ENCODE measurements at regions not wholly inside any gene's neighbourhood (a gene's known extent, or its start where the extent isn't known, plus 50 kb on each side); places are given as distances from the start of the nearest gene placed in this dataset.
A peak's percentile ranks its signal among the peaks of the same experiment; 100 is the strongest.

GRCh38 chr17:77722366-77722765, 236.1 kb upstream of the TNRC6C start:
- Histone ChIP-seq H3K27me3 (replicated peaks in 1 of 4; ENCODE audit: control insufficient read depth in 3 of 4, extremely low read depth in 1 of 4, insufficient read depth in 3 of 4, low read length in 3 of 4) (peaks cover 0 to 2% (median 0%) of the 10 kb centered on the region in 4 experiments; a peak in 2 of 7 replicates), H4K91ac (replicated peaks; ENCODE audit: insufficient read length, low read length) (no peak overlapping the region), H3K79me2 (ENCODE audit: control insufficient read depth in 1 of 2, insufficient read depth in 2 of 2, low read length in 2 of 2) (no peaks in the 10 kb centered on the region), H4K5ac (ENCODE audit: insufficient read length, low read depth, low read length) (no peak overlapping the region), H3K56ac (replicated peaks; ENCODE audit: insufficient read length, low read depth, low read length) (no peak overlapping the region), H2BK20ac (ENCODE audit: low read length) (no peak overlapping the region), H3K4me1 (replicated peaks in 1 of 4; ENCODE audit: control insufficient read depth in 3 of 4, insufficient read depth in 4 of 4, low read length in 3 of 4) (peaks cover 0 to 6% (median 2%) of the 10 kb centered on the region in 4 experiments; a peak in 6 of 7 replicates), H3K36me3 (ENCODE audit: control insufficient read depth in 2 of 4, insufficient read depth in 4 of 4, low read length in 3 of 4) (no peaks in the 10 kb centered on the region), H4K20me1 (replicated peaks in 1 of 2; ENCODE audit: control insufficient read depth in 1 of 2, insufficient read depth in 2 of 2, low read length in 2 of 2) (peaks cover 0 to 8% of the 10 kb centered on the region in 2 experiments), H3K4me3 (ENCODE audit: extremely low read depth in 1 of 4, insufficient read depth in 2 of 4, low read depth in 3 of 4, low read length in 4 of 4) (no peak overlapping the region), H2AK5ac (ENCODE audit: low read depth, low read length) (no peak overlapping the region), H3K4me2 (ENCODE audit: insufficient read depth in 1 of 2, low read depth in 2 of 2, low read length in 2 of 2) (no peak overlapping the region), H3K9ac (replicated peaks in 1 of 4; ENCODE audit: extremely low read depth in 1 of 4, low read depth in 3 of 4, low read length in 3 of 4) (no peak overlapping the region), H3K23me2 (ENCODE audit: low read depth, low read length) (peaks cover 3% of the 10 kb centered on the region; the same call in 1 of the 2 replicates), H3K79me1 (ENCODE audit: low read depth, low read length) (no peaks in the 10 kb centered on the region), H3K4ac (replicated peaks; ENCODE audit: insufficient read length, low read depth, low read length) (no peak overlapping the region), H3K14ac (ENCODE audit: insufficient read length) (no peak overlapping the region), H3K27ac (ENCODE audit: low read depth, low read length) (no peak overlapping the region), H3K23ac (ENCODE audit: insufficient read length) (no peak overlapping the region), H3K18ac (ENCODE audit: extremely low read depth, low read length) (no peak overlapping the region), H3K9me3 (ENCODE audit: insufficient read depth in 2 of 2, low read depth in 1 of 2, low read length in 1 of 2) (0 out of 4 replicates have a peak, but pooled peaks cover 0 to 5% of the 10 kb centered on the region in 2 experiments), H2AFZ (ENCODE audit: low read length) (no peak overlapping the region), H2BK12ac (ENCODE audit: low read depth, low read length) (0 out of 2 replicates have a peak overlapping the region, but pooled peaks have one; percentile 50), H2BK120ac (replicated peaks; ENCODE audit: low read depth, low read length) (no peak overlapping the region), H4K8ac (ENCODE audit: extremely low read depth, insufficient read depth, low read length) (no peak overlapping the region), H2BK15ac (ENCODE audit: low read length) (0 out of 2 replicates have a peak overlapping the region, but pooled peaks have one; percentile 90), H2BK5ac (ENCODE audit: low read depth, low read length) (no peak overlapping the region)
- WGBS, 2 experiments (ENCODE audit: extremely low coverage in 1 of 2, insufficient coverage in 1 of 2, insufficient read length in 1 of 2, insufficient replicate concordance in 2 of 2, low coverage in 1 of 2, low lambda C conversion rate in 2 of 2, missing lambda C conversion rate in 1 of 2): 88% methylated on average over 7 of the region's 8 CpGs; no CpG with 5 or more reads in 1 of the 2 experiments
- FAIRE-seq (no peak), DNase-seq (ENCODE audit: low read depth in 1 of 2, low spot score in 2 of 2) (peak in 1 of 2 experiments; percentile 33)
- ChIA-PET POLR2A (ENCODE audit: partially characterized antibody) (no interaction called here), CTCF (ENCODE audit: partially characterized antibody) (no interaction called here)
- TF ChIP-seq ASH2L (IDR thresholded peaks at IDR 0.05; ENCODE audit: low read length): no peak
- TF ChIP-seq SP2 (IDR thresholded peaks at IDR 0.05; ENCODE audit: low read length): no peak
- no peak for TF ChIP-seq POLR2AphosphoS5 (IDR thresholded peaks at IDR 0.05; ENCODE audit: low read depth, low read length)
- TF ChIP-seq BACH1 (IDR thresholded peaks at IDR 0.05; ENCODE audit: low read length): no peak
- TF ChIP-seq CTCF (IDR thresholded peaks at IDR 0.05; ENCODE audit: control extremely low read depth in 1 of 3, insufficient read depth in 1 of 3, low read depth in 1 of 3, low read length in 3 of 3): no peak
- no peak for TF ChIP-seq RAD21 (IDR thresholded peaks at IDR 0.05 in 1 of 2, conservative IDR thresholded peaks at IDR 0.05 in 1 of 2; ENCODE audit: low read depth in 2 of 2, low read length in 2 of 2)
- TF ChIP-seq E2F6 (IDR thresholded peaks at IDR 0.05): no peak
- TF ChIP-seq EZH2 (IDR thresholded peaks at IDR 0.05; ENCODE audit: low read depth, low read length, severe bottlenecking): no peak
- TF ChIP-seq CHD1 (IDR thresholded peaks at IDR 0.05; ENCODE audit: low read depth, low read length): no peak
- no peak for TF ChIP-seq HDAC6 (IDR thresholded peaks at IDR 0.05; ENCODE audit: low read depth, low read length)
- no peak for TF ChIP-seq CEBPB (IDR thresholded peaks at IDR 0.05; ENCODE audit: low read depth, low read length)
